Kidney (tissue), 13 donors: ENCODE measurements at regions not wholly inside any gene's neighbourhood (a gene's known extent, or its start where the extent isn't known, plus 50 kb on each side); places are given as distances from the start of the nearest gene placed in this dataset.

ENCODE experiments used
- DNase-seq, 5 donors: peaks; one replicate each; pipeline ENCODE4 v3.0.0-alpha.2; 2013 to 2020
- FAIRE-seq: peaks from 2 replicates; lab custom pipeline; 2012; peaks lifted over from hg19 to GRCh38; lab: Jason Lieb, UNC
- H3K27ac ChIP-seq, 2 donors: one replicate each; pipeline ENCODE4 v1.7.0; 2013; ENCODE audit warnings: low read depth in 2 of 2, low read length in 2 of 2, inconsistent platforms in 1 of 2
- H3K27me3 ChIP-seq: one replicate; pipeline ENCODE4 v1.7.1; 2013; ENCODE audit warnings: low read length, inconsistent platforms; ENCODE audit not compliant: control insufficient read depth, insufficient read depth
- H3K36me3 ChIP-seq, 3 donors: one replicate each; pipeline versions ENCODE4 v1.7.0 to v1.7.1; 2013; ENCODE audit warnings: low read length in 3 of 3, control low read depth in 1 of 3, inconsistent platforms in 1 of 3; ENCODE audit not compliant: insufficient read depth in 3 of 3, control insufficient read depth in 2 of 3
- H3K4me1 ChIP-seq, 3 donors: one replicate each; pipeline versions ENCODE4 v1.7.0 to v1.7.1; 2013; ENCODE audit warnings: low read length in 3 of 3, inconsistent platforms in 1 of 3, low read depth in 1 of 3; ENCODE audit not compliant: control insufficient read depth in 2 of 3, insufficient read depth in 2 of 3
- H3K4me3 ChIP-seq, 3 donors: one replicate each; pipeline versions ENCODE4 v1.7.0 to v1.8.1; 2013; ENCODE audit warnings: low read length in 3 of 3, control low read depth in 1 of 3, inconsistent platforms in 1 of 3
- H3K9ac ChIP-seq, 3 donors: one replicate each; pipeline versions ENCODE4 v1.7.0 to v1.7.1; 2013; ENCODE audit warnings: low read length in 3 of 3, control low read depth in 1 of 3, inconsistent platforms in 1 of 3
- H3K9me3 ChIP-seq, 3 donors: one replicate each; pipeline versions ENCODE4 v1.7.0 to v1.7.1; 2013; ENCODE audit warnings: low read length in 3 of 3, control low read depth in 1 of 3, inconsistent platforms in 1 of 3; ENCODE audit not compliant: control insufficient read depth in 2 of 3, insufficient read depth in 1 of 3
- intact Hi-C: fragments of 100-400 bp; cut with DNase I; formaldehyde crosslinking; loops from one replicate; pipeline ENCODE4 v1.11.1; 2022
- TF ChIP-seq, protein P1 (sequence below): IDR thresholded peaks from 3 replicates; pipeline ENCODE4 v1.5.1; 2012; ENCODE audit warnings: mild to moderate bottlenecking, moderate library complexity, borderline replicate concordance; ENCODE audit not compliant: insufficient read depth; ENCODE audit errors: extremely low read depth
- donor health status: control.
- donor health status: control.
- donor health status: control.
- donor health status: control.
- donor health status: control.
- donor health status: DM: yes; HTN: yes; CAD: no.
- donor health status: Normal renal cell carcinoma (clear cell type).

DNA sequence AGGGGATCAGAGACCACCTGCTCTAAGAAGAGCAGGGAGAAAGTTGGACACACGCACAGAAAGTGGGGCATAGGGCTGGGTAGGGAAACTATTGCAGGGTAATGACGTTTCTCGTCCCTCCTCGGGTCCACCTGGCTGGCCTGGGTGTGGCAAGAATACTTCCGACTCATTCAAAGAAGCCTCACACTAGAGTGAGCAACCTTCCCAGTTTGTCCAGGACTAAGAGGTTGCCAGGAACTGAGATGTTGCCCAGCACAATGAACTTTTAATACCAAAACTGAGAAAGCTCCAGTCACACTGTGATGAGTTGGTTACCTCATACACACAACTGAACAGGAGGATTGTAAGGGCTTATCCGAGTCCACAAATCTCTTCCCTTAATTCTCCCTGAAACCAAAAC lies 74.5 kb upstream of the ADGRF1 start:
- no peaks in the 10 kb centered on the region for H3K9me3 ChIP-seq
- H3K4me3 ChIP-seq = no peak overlapping the region
- TF ChIP-seq, protein P1, sequence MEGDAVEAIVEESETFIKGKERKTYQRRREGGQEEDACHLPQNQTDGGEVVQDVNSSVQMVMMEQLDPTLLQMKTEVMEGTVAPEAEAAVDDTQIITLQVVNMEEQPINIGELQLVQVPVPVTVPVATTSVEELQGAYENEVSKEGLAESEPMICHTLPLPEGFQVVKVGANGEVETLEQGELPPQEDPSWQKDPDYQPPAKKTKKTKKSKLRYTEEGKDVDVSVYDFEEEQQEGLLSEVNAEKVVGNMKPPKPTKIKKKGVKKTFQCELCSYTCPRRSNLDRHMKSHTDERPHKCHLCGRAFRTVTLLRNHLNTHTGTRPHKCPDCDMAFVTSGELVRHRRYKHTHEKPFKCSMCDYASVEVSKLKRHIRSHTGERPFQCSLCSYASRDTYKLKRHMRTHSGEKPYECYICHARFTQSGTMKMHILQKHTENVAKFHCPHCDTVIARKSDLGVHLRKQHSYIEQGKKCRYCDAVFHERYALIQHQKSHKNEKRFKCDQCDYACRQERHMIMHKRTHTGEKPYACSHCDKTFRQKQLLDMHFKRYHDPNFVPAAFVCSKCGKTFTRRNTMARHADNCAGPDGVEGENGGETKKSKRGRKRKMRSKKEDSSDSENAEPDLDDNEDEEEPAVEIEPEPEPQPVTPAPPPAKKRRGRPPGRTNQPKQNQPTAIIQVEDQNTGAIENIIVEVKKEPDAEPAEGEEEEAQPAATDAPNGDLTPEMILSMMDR = no peak
- FAIRE-seq (no peak), DNase-seq (no peak)
- no peaks in the 10 kb centered on the region for H3K27me3 ChIP-seq
- no peak overlapping the region for H3K9ac ChIP-seq
- H3K27ac ChIP-seq = no peak overlapping the region
- intact Hi-C loops = no loop called here
- no peaks in the 10 kb centered on the region for H3K36me3 ChIP-seq
- no peaks in the 10 kb centered on the region for H3K4me1 ChIP-seq

DNA sequence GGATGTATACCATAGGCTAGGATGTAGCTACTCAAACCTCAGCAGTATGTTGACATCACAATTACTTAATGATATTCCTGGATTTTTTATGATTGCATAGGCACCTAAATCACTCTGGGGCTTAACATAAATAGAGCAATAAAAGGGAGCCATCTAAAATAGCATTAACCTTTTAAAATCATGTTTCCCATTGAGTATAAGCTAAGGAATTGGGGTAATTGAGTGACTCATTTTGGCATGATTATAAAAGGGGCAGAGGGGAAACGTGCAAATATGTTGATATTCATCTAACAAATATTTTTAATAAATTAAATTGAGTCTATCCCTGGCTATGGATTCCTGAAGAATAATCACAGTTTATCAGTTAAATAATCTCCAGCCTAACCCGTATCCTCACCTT lies 74.0 kb upstream of the ADGRF1 start:
- H3K4me3 ChIP-seq = no peak overlapping the region
- H3K27ac ChIP-seq = no peak overlapping the region
- no peaks in the 10 kb centered on the region for H3K4me1 ChIP-seq
- no peaks in the 10 kb centered on the region for H3K9me3 ChIP-seq
- FAIRE-seq = no peak
- intact Hi-C loops = no loop called here
- no peaks in the 10 kb centered on the region for H3K36me3 ChIP-seq
- H3K9ac ChIP-seq = no peak overlapping the region
- H3K27me3 ChIP-seq = no peaks in the 10 kb centered on the region
- no peak for DNase-seq
- TF ChIP-seq, protein P1 = no peak

DNA sequence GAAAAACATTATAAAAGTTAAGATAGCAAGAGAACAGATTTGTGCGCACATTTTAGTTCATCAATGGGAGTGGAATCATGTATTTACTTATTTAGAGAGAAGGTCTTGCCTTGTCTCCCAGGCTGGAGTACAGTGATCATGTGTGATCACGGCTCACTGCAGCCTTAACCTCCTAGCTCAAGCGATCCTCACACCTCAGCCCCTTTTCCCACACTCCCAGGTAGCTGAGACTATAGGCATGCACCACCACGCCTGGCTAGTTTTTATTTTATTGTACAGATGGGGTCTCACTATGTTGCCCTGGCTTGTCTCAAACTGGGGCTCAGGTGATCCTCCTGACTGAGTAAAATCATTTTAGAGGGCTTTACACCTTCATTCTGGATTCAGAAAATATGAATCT lies 72.3 kb upstream of the ADGRF1 start:
- intact Hi-C loops = no loop called here
- H3K27me3 ChIP-seq = no peaks in the 10 kb centered on the region

More for the DNA sequence above, 72.3 kb upstream of the ADGRF1 start:
- Histone ChIP-seq H3K4me3 (no peak overlapping the region), H3K4me1 (no peaks in the 10 kb centered on the region), H3K27ac (no peak overlapping the region), H3K9me3 (no peaks in the 10 kb centered on the region), H3K36me3 (no peaks in the 10 kb centered on the region), H3K9ac (no peak overlapping the region)
- DNase-seq (no peak), FAIRE-seq (no peak)
- TF ChIP-seq, protein P1 = no peak
